Left lung (tissue), 4 donors: ENCODE measurements at regions not wholly inside any gene's neighbourhood (a gene's known extent, or its start where the extent isn't known, plus 50 kb on each side); places are given as distances from the start of the nearest gene placed in this dataset.
"Not testable (repeated sequence)": the region's sequence is repeated elsewhere in the genome, so short reads cannot be mapped to it uniquely, and the experiment has no call there.

Experiments
- ATAC-seq: fragments of 200-7000 bp; cut with Tn5 transposase; one replicate; pipeline ENCODE4 v1.9.1; 2020; ENCODE audit warnings: moderate library complexity
- DNase-seq, 4 donors: peaks; one replicate each; pipeline ENCODE4 v3.0.0-alpha.2; 2013 to 2020
- H3K27ac ChIP-seq, 2 donors: fragments of 200-600 bp; sonication (generic) in 1 of 2; one replicate each; pipeline versions ENCODE4 v1.5.0 to v1.8.0; 2020 to 2021
- H3K27me3 ChIP-seq, 2 donors: fragments of 200-600 bp; sonication (generic) in 1 of 2; one replicate each; pipeline versions ENCODE4 v1.5.0 to v1.8.0; 2020 to 2021
- H3K36me3 ChIP-seq, 2 donors: fragments of 200-600 bp; sonication (generic) in 1 of 2; one replicate each; pipeline versions ENCODE4 v1.5.0 to v1.8.0; 2020 to 2021
- H3K4me1 ChIP-seq, 2 donors: fragments of 200-600 bp; one replicate each; pipeline ENCODE4 v1.8.0; 2021
- H3K4me3 ChIP-seq, 2 donors: fragments of 200-600 bp; sonication (generic) in 1 of 2; one replicate each; pipeline versions ENCODE4 v1.5.0 to v1.8.0; 2020 to 2021; ENCODE audit warnings: mild to moderate bottlenecking in 1 of 2
- H3K9me3 ChIP-seq, 2 donors: fragments of 200-600 bp; sonication (generic) in 1 of 2; one replicate each; pipeline versions ENCODE4 v1.5.0 to v1.8.0; 2020 to 2021
- intact Hi-C, 2 donors: fragments of 100-400 bp; cut with DNase I; formaldehyde crosslinking; loops; one replicate each; pipeline versions ENCODE4 v1.11.2 to v1.14.2; 2022
- TF ChIP-seq, protein P1 (sequence below), 2 donors: fragments of 200-600 bp; sonication (generic) in 1 of 2; IDR thresholded peaks; one replicate each; pipeline versions ENCODE4 v1.5.0 to v1.8.0; 2021; ENCODE audit warnings: antibody characterized with exemption in 2 of 2
- donor health status: DM: no; HTN: yes; CAD: no.
- donor health status: DM: no; HTN: no; CAD: no.

DNA sequence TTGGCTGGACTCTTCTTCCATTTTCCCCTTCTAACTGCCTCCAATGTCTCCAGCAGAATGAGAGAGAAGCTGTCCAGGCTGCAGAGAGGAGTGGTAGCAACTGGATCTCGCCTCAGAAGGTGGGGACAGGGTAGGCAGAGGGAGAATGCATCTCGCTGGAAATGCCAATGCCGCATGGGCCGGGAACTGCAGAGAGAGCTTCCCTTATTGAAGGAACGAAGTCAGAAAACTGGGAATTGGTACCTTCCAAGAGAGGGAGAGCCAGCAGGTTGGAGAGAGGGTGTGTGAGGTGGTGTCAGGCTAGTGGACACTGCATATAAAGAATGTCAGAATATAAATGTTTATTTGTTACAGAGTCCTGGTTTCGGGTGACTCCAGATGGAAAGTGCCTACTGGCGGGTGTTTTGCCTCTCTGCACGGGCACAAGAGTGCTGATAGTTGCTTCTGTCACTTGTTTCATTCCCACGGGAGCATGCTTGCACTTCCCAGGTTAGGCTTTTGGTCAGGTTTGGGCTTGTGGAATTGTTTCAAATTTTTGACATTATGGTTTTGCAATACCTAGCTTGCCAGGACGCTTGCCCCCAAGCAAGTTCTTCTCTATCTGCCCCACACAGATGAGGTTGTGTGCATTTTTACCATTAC lies 156.8 kb upstream of the STS start:
- Histone ChIP-seq H3K27me3 (no peaks in the 10 kb centered on the region), H3K4me1 (no peaks in the 10 kb centered on the region), H3K36me3 (no peaks in the 10 kb centered on the region), H3K9me3 (peaks cover 0 to 17% of the 10 kb centered on the region in 2 donors), H3K27ac (no peak overlapping the region), H3K4me3 (no peak overlapping the region)
- intact Hi-C loops: no loop called here
- ATAC-seq (no peak), DNase-seq (peak in 1 of 4 donors; percentile 34)
- TF ChIP-seq, protein P1, sequence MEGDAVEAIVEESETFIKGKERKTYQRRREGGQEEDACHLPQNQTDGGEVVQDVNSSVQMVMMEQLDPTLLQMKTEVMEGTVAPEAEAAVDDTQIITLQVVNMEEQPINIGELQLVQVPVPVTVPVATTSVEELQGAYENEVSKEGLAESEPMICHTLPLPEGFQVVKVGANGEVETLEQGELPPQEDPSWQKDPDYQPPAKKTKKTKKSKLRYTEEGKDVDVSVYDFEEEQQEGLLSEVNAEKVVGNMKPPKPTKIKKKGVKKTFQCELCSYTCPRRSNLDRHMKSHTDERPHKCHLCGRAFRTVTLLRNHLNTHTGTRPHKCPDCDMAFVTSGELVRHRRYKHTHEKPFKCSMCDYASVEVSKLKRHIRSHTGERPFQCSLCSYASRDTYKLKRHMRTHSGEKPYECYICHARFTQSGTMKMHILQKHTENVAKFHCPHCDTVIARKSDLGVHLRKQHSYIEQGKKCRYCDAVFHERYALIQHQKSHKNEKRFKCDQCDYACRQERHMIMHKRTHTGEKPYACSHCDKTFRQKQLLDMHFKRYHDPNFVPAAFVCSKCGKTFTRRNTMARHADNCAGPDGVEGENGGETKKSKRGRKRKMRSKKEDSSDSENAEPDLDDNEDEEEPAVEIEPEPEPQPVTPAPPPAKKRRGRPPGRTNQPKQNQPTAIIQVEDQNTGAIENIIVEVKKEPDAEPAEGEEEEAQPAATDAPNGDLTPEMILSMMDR (IDR thresholded peaks at IDR 0.05): no peak

DNA sequence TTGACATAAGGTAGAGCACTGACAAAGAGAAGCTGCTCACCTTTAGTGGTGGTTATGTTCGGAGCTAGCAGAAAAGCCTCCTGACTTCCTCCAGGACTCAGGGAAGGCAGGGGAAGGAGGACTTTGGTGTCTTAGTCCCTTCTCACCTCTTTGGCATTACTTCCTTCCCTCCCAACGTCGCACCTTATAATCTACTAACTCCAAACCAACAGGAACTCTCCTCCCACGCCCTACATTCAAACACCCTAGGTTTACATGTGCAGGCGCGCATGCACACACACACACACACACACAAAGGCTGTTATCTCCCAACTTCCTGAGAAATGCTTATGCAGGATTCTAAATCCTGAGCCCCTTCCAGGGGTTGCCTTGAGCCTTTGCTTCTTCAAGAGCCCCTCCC lies 157.7 kb upstream of the STS start:
- H3K4me3 ChIP-seq: no peak overlapping the region
- H3K36me3 ChIP-seq: no peaks in the 10 kb centered on the region
- H3K27ac ChIP-seq: no peak overlapping the region
- TF ChIP-seq, protein P1 (IDR thresholded peaks at IDR 0.05): no peak
- intact Hi-C loops: no loop called here
- H3K27me3 ChIP-seq: no peaks in the 10 kb centered on the region
- ATAC-seq (no peak), DNase-seq (no peak)
- peaks cover 0 to 13% of the 10 kb centered on the region in 2 donors for H3K9me3 ChIP-seq
- H3K4me1 ChIP-seq: no peaks in the 10 kb centered on the region

DNA sequence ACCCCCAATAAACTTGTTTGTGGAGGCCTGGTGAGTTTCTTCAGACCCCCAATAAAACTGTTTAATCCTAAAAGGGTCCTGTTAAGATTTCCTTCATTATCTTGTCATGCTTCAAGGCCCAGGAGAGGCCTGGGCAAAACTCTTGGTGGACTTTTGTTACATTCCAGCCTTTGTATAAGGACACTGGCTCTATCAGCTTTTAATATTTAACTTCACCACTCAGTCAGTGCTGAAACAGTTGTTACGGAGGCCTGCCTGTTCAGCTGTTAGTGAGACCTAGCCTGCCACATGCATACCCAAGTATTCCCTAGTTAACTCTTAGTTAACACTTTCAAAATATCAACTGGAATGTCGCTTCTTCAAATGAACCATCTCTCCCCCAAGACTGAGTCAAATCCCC lies 158.8 kb upstream of the STS start:
- ATAC-seq, H3K36me3 ChIP-seq, H3K27ac ChIP-seq, DNase-seq, intact Hi-C loops, H3K4me3 ChIP-seq, H3K4me1 ChIP-seq, H3K27me3 ChIP-seq, H3K9me3 ChIP-seq: not testable (repeated sequence)

DNA sequence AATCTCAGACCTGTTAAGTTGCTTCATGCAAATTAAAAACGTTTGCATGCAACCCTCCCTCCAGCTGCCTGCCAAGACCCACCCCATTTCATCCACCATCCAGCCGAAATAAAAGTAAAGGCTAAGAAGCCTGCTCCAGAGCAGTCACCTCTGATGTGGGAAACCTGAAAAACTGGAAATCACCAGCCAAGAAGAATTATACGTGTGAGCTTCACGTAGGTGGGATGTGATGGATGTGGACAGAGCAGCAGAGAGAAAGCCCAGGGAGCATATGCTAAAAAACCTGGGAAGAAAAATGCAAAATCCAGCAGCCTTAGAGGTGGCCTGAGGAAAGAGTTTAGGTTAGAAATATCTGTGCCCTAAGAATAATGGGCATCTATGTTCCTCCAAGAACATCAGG lies 160.6 kb upstream of the STS start:
- no peak for ATAC-seq
- Histone ChIP-seq H3K9me3 (no peaks in the 10 kb centered on the region), H3K4me1 (no peaks in the 10 kb centered on the region), H3K27me3 (no peaks in the 10 kb centered on the region), H3K27ac (no peak overlapping the region), H3K36me3 (no peaks in the 10 kb centered on the region), H3K4me3 (no peak overlapping the region)
- DNase-seq: no peak
- TF ChIP-seq, protein P1 (IDR thresholded peaks at IDR 0.05): no peak
- intact Hi-C loops: no loop called here

DNA sequence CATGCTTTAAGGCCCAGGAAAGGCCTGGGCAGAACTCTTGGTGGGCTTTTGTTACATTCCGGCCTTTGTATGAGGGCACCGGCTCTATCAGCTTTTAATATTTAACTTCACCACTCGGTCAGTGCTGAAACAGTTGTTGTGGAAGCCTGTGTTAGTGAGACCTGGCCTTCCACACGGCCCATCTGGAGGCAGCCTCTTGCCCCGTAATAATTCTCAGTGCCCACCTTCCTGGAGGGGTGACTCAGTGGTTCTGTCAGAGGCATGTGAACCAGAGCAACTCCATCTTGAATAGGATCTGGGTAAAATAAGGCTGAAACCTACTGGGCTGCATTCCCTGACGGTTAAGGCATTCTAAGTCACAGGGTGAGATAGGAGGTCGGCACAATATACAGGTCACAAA lies 162.0 kb upstream of the STS start:
- ATAC-seq (no peak), DNase-seq (no peak)
- Histone ChIP-seq H3K4me3 (no peak overlapping the region), H3K27ac (no peak overlapping the region), H3K36me3 (no peaks in the 10 kb centered on the region), H3K4me1 (no peaks in the 10 kb centered on the region), H3K27me3 (no peaks in the 10 kb centered on the region), H3K9me3 (no peaks in the 10 kb centered on the region)
- intact Hi-C loops: no loop called here
- TF ChIP-seq, protein P1 (IDR thresholded peaks at IDR 0.05): no peak
